ENCODE measurements at regions not wholly inside any gene's neighbourhood (a gene's known extent, or its start where the extent isn't known, plus 50 kb on each side); places are given as distances from the start of the nearest gene placed in this dataset.
A peak's percentile ranks its signal among the peaks of the same experiment; 100 is the strongest.

DNA sequence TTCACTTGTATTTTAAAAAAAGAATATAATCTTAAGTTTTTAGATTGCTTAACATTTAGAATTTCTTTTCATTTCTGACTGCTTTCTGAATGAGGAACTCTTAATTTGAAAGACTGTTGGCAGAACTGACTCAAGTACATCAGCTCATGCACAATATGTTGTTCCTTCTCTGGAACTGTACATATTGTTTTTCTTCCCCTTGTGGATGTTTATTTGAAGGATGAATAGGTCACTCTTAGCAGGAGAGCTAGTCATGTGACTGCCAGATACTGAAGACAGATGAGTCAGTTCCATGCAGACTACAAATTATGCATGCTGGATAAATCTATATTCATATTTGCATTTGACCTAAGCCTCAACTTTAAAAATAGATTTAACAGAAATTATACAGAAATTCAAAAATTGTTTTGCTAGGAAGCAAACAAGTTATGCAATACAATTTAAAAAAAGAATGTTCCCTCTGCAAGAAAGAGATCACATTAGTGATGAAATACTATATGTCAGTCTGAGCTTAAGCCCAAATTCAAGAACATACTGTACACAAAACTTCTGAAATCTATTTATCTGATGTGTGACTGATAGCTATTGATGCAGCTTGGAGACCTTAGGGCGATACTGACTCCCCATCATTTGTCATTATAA, 1274.9 kb upstream of the GJE1 start:
- peak; percentile 88 for DNase-seq

GRCh38 chr6:140855520-140855919, 1277.2 kb upstream of the GJE1 start:
- no peak for DNase-seq

- DNase-seq: no peak
Measured at GRCh38 chr6:140854318-140854717, 1278.4 kb upstream of the GJE1 start.

GRCh38 chr6:140850438-140850837, 1282.3 kb upstream of the GJE1 start:
- DNase-seq: no peak

- no peak for DNase-seq
Measured at GRCh38 chr6:140849456-140849855, 1283.3 kb upstream of the GJE1 start.

GRCh38 chr6:140847262-140847645, 1285.5 kb upstream of the GJE1 start:
- DNase-seq: no peak

GRCh38 chr6:140846503-140847261, 1286.0 kb upstream of the GJE1 start:
- DNase-seq: no peak

DNA sequence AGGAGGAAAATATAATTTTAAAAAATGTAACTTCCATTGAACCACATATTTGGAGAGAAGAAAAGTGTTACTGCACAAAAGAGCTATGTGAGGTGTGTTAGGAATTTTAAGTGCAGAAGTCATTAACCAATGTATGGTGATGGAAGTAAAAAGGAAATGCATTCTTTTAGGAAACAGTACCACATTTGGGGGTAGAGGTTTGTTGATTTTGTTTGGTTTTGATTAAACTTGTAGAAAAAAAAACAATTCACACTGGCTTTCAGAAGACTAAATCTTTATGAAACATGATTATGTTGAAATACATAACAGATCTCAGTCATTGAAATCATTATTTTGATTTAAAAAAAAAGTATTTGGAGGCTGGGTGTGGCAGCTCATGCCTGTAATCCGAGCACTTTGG, 1287.0 kb upstream of the GJE1 start:
- no peak for DNase-seq

DNA sequence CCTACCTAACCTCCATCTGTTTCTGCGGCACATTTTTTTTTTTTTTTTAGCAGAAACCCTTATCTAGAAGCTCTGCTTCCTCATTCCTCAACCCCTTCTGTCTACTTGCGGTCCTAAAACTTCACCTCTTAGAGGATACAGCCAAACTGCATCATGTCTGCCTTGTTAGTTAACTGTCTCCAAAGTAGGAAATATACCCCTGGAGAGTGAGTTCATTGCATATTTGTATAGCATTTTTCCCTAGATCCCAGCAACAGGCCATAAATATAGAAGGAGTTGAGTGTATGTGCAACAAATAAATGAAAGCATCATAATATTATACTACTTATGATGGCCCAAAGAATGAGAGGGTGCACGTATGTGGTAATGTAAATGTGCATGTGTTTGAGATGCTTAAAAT, 1288.6 kb upstream of the GJE1 start:
- no peak for DNase-seq

DNA sequence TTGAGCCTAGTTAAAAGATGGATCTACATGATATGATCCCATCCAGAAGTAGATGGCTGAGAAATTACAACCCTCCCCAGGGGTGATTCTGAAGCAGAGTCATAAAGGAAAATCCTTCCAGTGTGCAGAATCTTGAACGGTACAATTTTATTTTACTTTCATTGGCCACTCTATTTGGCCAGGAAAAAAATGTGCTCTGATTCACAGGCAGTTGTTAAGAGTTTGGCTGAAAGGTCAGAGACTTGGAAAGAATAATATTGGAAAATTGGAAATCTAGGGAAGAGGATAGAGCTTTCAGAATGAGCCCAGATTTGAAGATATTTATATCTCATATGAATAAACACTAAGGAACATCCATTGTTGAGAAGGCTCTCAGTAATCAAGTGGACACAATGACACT, 1299.3 kb upstream of the GJE1 start:
- no peak for DNase-seq

DNA sequence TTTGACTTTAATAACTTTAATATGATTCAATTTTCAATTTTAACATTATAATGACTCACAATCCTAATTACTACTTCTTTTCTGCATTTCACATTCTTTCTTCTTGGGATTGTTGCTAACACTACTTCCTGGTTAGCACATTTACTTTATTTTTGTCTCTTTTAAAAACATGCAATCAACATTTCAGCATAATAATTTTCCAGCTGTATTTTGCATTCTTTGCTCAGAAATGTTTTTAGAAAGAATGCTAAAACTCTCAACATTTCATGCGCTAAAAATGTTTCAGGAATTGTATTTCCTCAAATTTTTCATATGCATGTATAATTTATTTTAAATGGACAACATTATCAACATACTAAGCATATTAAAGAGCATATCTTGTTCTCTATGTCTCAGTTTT, 1302.1 kb upstream of the GJE1 start:
- DNase-seq: no peak

DNA sequence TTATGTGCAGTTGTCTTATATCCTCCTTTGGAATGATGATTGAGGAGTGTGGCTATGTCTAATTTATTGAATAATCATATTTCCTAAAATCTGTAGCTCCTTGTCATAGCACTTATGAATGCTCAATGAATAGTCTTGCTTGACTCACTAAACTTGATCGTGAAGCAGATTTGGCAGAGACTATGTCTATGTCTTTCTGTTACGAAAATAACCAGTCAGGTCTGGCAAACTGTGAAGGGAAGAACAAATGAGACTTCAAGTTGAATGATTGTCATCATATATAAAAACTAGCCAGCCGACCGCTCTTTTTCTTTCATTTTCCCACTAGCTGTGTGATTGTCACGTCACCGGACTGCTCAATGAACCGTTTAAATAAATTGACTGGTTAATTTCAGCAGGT, 1303.9 kb upstream of the GJE1 start:
- no peak for DNase-seq

GRCh38 chr6:140827593-140827992, 1305.1 kb upstream of the GJE1 start:
- no peak for DNase-seq

- DNase-seq: no peak
Measured at GRCh38 chr6:140825731-140826130, 1307.0 kb upstream of the GJE1 start.

GRCh38 chr6:140824595-140824994, 1308.1 kb upstream of the GJE1 start:
- DNase-seq: no peak

DNA sequence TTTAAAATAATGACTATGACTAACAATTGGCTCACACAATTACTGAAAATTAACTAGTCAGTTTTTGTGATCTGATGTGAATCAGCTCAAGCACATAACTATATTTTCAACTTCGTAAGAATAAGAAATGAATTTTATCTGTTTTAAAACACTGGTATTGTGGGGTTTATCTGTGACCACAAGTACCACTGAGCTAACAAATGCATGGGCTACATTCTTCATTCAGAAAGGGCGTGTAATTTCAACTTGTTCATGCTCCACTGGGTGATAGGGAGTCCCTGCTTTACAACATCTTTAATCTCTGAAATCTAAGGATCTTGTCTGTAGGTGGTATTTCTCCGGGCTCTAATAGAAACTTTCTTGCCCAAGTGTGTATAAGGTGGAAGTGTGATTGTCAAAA, 1311.5 kb upstream of the GJE1 start:
- DNase-seq: no peak

GRCh38 chr6:140817176-140817575, 1315.5 kb upstream of the GJE1 start:
- DNase-seq: no peak

GRCh38 chr6:140816681-140817080, 1316.0 kb upstream of the GJE1 start:
- no peak for DNase-seq

DNA sequence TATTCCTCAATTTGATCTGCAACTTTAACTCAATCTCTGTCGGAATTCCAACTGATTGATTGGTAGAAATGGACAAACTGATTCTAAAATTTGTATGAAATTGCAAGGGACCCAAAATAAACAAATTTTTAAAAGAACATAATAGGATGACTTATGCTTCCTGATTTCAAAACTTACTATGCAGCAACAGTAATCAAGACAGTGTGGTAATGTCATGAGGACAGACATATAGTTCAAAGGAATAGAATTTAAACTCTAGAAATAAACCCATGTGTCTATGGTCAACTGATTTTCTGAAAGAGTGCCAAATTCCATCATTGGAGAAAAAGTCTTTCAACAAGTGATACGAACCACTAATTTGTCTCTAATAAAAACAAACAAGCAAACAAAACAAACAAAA, 1320.1 kb upstream of the GJE1 start:
- no peak for DNase-seq

- no peak for DNase-seq
Measured at GRCh38 chr6:140811642-140812041, 1321.1 kb upstream of the GJE1 start.

GRCh38 chr6:140809694-140810101, 1323.0 kb upstream of the GJE1 start:
- no peak for DNase-seq

DNA sequence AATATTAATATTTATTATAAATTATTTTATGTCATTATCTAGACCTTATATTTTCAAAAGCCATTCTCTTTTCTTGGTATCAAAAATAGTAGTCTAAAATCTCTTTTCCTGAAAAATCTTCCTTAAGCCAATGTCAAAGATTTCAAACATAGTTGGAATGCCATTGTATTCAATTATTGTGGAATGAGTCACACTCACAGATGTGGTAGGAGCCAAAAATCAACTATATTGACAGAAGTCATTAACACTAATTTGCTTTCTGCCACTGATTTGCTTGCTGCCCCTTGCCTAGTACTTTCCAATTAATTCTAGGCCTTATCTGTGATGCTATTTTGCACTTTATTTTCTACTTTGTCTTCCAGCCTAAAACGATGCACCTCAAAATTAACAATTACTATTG, 1326.3 kb upstream of the GJE1 start:
- DNase-seq: no peak

DNA sequence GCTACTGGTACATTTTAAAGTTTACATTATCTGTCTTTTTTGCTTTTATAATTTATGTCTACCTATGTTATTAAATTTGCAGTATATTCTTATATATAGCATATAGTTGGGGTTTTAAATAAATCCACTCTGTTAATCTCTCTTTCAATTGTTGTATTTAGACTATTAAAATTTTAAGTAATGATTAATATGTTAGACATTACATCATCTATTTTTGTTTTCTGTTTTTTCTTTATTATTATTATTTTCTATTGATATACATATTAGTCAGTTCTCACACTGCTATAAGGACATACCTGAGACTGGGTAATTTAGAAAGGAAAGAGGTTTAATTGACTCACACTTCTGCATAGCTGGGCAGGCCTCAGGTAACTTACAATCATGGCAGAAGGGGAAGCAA, 1338.2 kb upstream of the GJE1 start:
- DNase-seq: no peak

DNA sequence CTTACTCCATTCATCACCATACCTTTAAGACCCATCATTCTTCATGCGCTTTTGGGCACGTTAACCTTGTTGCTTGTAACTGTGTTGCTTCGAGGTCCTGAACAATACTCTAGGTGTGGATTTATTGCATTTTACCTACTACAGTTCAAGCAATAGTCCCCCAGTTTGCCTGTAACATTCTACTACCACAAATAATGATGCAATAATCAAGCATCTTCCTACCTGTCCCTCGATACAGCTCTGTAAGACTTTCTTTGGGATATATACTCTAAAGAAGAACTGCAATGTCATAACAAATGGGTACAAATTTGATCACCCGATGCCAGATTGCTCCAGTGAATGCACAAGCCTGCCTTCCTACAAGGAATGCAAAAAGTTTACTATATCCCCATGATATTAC, 1342.6 kb upstream of the GJE1 start:
- no peak for DNase-seq

- no peak for DNase-seq
Measured at GRCh38 chr6:140789466-140789865, 1343.3 kb upstream of the GJE1 start.

Data from NCI-H446 treated with DMSO at 0.1 percent for 48 hours (cell line).